ENCODE measurements at regions not wholly inside any gene's neighbourhood (a gene's known extent, or its start where the extent isn't known, plus 50 kb on each side); places are given as distances from the start of the nearest gene placed in this dataset.

GRCh38 chr12:41907550-41907949 is 237.1 kb downstream of the GXYLT1 start:
- H3K4me1 ChIP-seq = no peaks in the 10 kb centered on the region

DNA sequence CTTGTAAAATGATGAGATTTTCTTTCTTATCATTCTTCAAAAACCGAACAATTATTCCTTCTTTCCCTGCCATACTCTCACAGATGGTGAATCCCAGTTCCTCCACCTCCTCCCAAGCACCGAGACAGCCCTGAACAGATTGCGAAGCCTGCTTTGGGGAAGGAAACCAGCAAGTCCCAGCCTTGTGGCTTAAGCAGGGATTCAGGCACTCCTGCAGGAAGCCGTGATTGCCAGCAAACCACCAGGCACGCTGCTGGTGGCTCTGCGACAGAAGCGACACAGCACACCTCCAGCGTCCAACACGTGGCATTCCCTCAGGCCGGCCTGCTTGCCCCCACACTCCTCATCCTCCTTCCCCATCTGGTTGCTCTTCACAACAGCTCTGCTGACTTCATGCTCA is 237.7 kb downstream of the GXYLT1 start:
- no peak for ATAC-seq

More at GRCh38 chr12:41907550-41907949, 237.1 kb downstream of the GXYLT1 start:
- Histone ChIP-seq H3K4me3 (no peak overlapping the region), H3K27me3 (no peaks in the 10 kb centered on the region), H3K9me3 (no peaks in the 10 kb centered on the region), H3K27ac (no peak overlapping the region), H3K36me3 (no peaks in the 10 kb centered on the region)
- intact Hi-C loops (cut with DNase I; ENCODE audit: low total_unique reads) (no loop called here), in situ Hi-C loops (cut with MboI; ENCODE audit: low sequenced_read_pairs in 4 of 4) (no loop called here)
- TF ChIP-seq POLR2A (IDR thresholded peaks at IDR 0.05) = no peak
- TF ChIP-seq CTCF (IDR thresholded peaks at IDR 0.05 in 4 of 5, conservative IDR thresholded peaks at IDR 0.05 in 1 of 5) = no peak
- DNase-seq = no peak
- no peak for ATAC-seq

GRCh38 chr12:41905759-41906297 is 238.8 kb downstream of the GXYLT1 start:
- TF ChIP-seq POLR2A (IDR thresholded peaks at IDR 0.05) = no peak
- DNase-seq = no peak
- Histone ChIP-seq H3K4me3 (no peak overlapping the region), H3K4me1 (no peaks in the 10 kb centered on the region), H3K36me3 (no peaks in the 10 kb centered on the region), H3K27ac (no peak overlapping the region), H3K9me3 (no peaks in the 10 kb centered on the region), H3K27me3 (no peaks in the 10 kb centered on the region)
- in situ Hi-C loops (cut with MboI; ENCODE audit: low sequenced_read_pairs in 4 of 4) (no loop called here), intact Hi-C loops (cut with DNase I; ENCODE audit: low total_unique reads) (no loop called here)
- ATAC-seq = no peak

More for the DNA sequence above, 237.7 kb downstream of the GXYLT1 start:
- in situ Hi-C loops (cut with MboI; ENCODE audit: low sequenced_read_pairs in 4 of 4) = no loop called here
- H3K36me3 ChIP-seq = no peaks in the 10 kb centered on the region
- no peaks in the 10 kb centered on the region for H3K4me1 ChIP-seq
- H3K4me3 ChIP-seq = no peak overlapping the region
- H3K27me3 ChIP-seq = no peaks in the 10 kb centered on the region
- H3K27ac ChIP-seq = no peak overlapping the region
- no peak for DNase-seq
- intact Hi-C loops (cut with DNase I; ENCODE audit: low total_unique reads) = no loop called here
- TF ChIP-seq CTCF (IDR thresholded peaks at IDR 0.05 in 4 of 5, conservative IDR thresholded peaks at IDR 0.05 in 1 of 5) = no peak
- TF ChIP-seq POLR2A (IDR thresholded peaks at IDR 0.05) = no peak
- no peaks in the 10 kb centered on the region for H3K9me3 ChIP-seq

DNA sequence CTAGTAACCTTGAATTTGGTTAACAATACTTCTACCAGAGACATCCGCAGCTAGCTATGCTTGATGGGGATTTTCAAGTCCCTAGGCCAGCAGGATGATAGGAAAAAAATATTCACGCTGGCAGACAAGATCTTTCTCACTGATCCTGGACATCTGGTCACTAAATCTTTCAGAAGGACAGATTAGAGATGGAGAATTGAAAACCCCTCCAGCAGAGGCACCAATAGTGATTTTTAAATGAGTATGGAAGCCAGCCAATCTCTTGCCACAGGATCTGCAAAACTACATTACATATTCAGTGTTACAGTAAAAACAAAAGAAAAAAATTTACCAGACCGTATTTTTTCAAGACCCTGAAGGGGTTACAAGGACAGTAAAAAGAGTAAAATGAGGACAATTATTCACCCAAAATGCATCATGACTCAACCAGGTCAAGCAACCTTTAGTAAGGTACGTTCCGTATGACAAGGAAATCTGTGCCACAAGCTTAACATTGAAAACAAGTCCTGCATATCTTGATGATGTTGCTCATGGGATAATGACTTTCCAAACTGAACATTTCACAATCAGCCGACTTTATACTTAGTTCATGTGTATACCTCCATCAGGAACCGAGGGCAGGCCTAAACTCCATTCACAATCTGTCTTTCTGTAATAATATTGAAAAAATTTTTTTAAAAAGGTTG is 239.5 kb downstream of the GXYLT1 start:
- H3K27me3 ChIP-seq = no peaks in the 10 kb centered on the region
- ATAC-seq = no peak
- H3K36me3 ChIP-seq = no peaks in the 10 kb centered on the region
- no peak overlapping the region for H3K4me3 ChIP-seq
- no peaks in the 10 kb centered on the region for H3K4me1 ChIP-seq
- no peaks in the 10 kb centered on the region for H3K9me3 ChIP-seq
- intact Hi-C loops (cut with DNase I; ENCODE audit: low total_unique reads) (no loop called here), in situ Hi-C loops (cut with MboI; ENCODE audit: low sequenced_read_pairs in 4 of 4) (no loop called here)
- DNase-seq = no peak
- TF ChIP-seq CTCF (IDR thresholded peaks at IDR 0.05 in 4 of 5, conservative IDR thresholded peaks at IDR 0.05 in 1 of 5) (no peak), POLR2A (IDR thresholded peaks at IDR 0.05) (no peak)
- H3K27ac ChIP-seq = no peak overlapping the region

- Histone ChIP-seq H3K36me3 (no peaks in the 10 kb centered on the region), H3K9me3 (no peaks in the 10 kb centered on the region), H3K4me1 (no peaks in the 10 kb centered on the region), H3K4me3 (no peak overlapping the region), H3K27me3 (no peaks in the 10 kb centered on the region), H3K27ac (no peak overlapping the region)
- no peak for DNase-seq
- intact Hi-C loops (cut with DNase I; ENCODE audit: low total_unique reads) (no loop called here), in situ Hi-C loops (cut with MboI; ENCODE audit: low sequenced_read_pairs in 4 of 4) (no loop called here)
- ATAC-seq = no peak
- no peak for TF ChIP-seq POLR2A (IDR thresholded peaks at IDR 0.05)
- TF ChIP-seq CTCF (IDR thresholded peaks at IDR 0.05 in 4 of 5, conservative IDR thresholded peaks at IDR 0.05 in 1 of 5) = no peak
Observed at GRCh38 chr12:41904041-41904440, 240.6 kb downstream of the GXYLT1 start.

Measured in gastrocnemius medialis (tissue), 4 donors.